Keratinocyte (primary cell): ENCODE measurements at regions not wholly inside any gene's neighbourhood (a gene's known extent, or its start where the extent isn't known, plus 50 kb on each side); places are given as distances from the start of the nearest gene placed in this dataset.

Source experiments
- EZH2 ChIP-seq: IDR thresholded peaks from one replicate; pipeline ENCODE4 v1.6.1; 2012; ENCODE audit warnings: inconsistent platforms, mild to moderate bottlenecking, low read length, moderate library complexity
- TF ChIP-seq, protein P1 (sequence below), 3 experiments: IDR thresholded peaks in 1 of 3; conservative IDR thresholded peaks in 1 of 3; optimal IDR thresholded peaks in 1 of 3; 2 replicates in 2 of 3; 3 replicates in 1 of 3; pipeline versions ENCODE3 to v1.5.1; 2011; ENCODE audit warnings: low read length in 3 of 3, mild to moderate bottlenecking in 3 of 3, moderate library complexity in 2 of 3, control low read depth in 1 of 3, inconsistent platforms in 1 of 3; ENCODE audit not compliant: insufficient read depth in 2 of 3; ENCODE audit errors: extremely low read depth in 1 of 3

DNA sequence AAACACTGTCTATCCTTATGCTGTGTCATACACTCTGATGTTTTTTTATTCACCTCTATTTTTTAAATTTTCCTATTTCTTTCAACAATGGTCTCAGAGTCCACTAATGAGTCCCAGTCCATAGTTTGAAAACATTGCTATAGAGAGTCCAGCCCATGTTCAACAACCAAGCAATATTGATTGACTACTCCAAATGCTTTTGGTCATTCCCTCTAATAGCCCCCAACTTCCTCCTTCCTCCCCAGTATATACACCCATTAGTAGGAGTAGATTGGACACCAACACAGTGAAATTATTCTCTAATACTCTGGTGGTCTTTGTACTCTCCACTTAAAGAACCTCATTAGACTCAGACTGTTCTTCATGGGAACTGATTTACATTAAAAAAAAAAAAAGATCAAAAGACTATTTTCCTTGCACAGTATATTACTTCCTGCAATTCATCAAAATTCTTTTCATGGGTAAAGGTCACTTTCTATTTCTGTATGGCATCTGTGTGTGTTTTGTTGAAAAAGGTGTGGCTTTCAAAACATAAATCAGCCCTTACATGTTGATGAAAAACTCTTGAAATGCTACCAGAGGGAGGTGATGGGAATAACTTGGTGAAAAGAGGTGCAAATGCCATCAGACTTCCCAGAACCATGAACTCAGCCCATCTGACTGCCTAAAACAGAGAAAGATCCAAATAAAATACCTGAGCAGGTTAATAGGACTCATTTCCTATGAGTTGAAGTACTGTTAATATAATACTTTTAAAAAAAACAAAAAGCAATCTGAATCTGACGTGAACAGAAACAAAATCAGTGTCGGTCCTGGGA lies 250.3 kb upstream of the KLF3 start:
- no peak for TF ChIP-seq EZH2
- TF ChIP-seq, protein P1, sequence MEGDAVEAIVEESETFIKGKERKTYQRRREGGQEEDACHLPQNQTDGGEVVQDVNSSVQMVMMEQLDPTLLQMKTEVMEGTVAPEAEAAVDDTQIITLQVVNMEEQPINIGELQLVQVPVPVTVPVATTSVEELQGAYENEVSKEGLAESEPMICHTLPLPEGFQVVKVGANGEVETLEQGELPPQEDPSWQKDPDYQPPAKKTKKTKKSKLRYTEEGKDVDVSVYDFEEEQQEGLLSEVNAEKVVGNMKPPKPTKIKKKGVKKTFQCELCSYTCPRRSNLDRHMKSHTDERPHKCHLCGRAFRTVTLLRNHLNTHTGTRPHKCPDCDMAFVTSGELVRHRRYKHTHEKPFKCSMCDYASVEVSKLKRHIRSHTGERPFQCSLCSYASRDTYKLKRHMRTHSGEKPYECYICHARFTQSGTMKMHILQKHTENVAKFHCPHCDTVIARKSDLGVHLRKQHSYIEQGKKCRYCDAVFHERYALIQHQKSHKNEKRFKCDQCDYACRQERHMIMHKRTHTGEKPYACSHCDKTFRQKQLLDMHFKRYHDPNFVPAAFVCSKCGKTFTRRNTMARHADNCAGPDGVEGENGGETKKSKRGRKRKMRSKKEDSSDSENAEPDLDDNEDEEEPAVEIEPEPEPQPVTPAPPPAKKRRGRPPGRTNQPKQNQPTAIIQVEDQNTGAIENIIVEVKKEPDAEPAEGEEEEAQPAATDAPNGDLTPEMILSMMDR (optimal IDR thresholded peaks at IDR 0.05 in 1 of 3, IDR thresholded peaks at IDR 0.05 in 1 of 3, conservative IDR thresholded peaks at IDR 0.05 in 1 of 3; ENCODE audit: extremely low read depth in 1 of 3, insufficient read depth in 2 of 3, low read length in 3 of 3) = no peak
